KBM-7 (cell line): ENCODE measurements at regions not wholly inside any gene's neighbourhood (a gene's known extent, or its start where the extent isn't known, plus 50 kb on each side); places are given as distances from the start of the nearest gene placed in this dataset.
"Not testable (repeated sequence)": the region's sequence is repeated elsewhere in the genome, so short reads cannot be mapped to it uniquely, and the experiment has no call there.

Experiments
- DNase-seq: peaks from one replicate; pipeline ENCODE4 v3.0.0-alpha.2; 2015
- in situ Hi-C: fragments of 300-500 bp; cut with MboI; formaldehyde crosslinking; loops from 2 replicates; pipeline ENCODE4 v1.14.3; 2020; ENCODE audit warnings: low sequenced_read_pairs, low pct_unique_long_range_greater_than_20kb, mixed read lengths

DNA sequence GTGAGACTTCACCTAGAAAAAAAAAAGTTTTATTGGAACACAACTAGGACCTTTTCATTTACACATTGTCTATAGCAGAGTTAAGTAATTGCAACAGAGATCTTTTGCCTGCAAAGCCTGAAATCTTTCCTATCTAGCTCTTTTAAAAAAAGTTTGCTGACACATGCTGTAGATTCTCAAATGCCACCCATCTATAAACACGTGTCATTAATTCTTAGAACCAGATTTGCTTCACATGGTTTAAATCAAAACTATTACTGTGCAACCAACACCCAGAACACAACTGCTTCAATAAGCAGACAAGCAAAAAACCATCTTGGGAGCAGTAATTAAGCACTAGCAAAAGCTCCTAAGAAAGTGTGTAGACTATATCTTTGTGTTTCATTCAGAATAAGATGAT is 55.0 kb downstream of the OXSM start:
- in situ Hi-C loops: no loop called here
- DNase-seq: no peak

- DNase-seq: no peak
- in situ Hi-C loops: no loop called here
Observed at GRCh38 chr3:25846282-25846681, 56.4 kb downstream of the OXSM start.

DNA sequence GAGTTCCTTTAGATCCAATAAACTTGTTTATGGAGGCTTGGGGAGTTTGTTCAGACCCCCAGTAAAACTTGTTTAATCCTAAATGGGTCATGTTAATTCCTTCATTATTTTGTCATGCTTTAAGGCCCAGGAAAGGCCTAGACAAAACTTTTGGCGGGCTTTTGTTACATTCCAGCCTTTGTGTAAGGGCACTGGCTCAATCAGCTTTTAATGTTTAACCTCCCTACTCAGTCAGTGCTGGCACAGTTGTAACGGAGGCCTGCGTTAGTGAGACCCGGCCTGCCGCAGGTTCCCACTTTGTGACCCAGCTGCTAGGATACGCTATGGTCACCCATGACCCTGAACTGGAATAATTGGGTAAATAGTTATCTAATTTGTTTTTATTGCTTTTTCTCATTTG is 59.2 kb downstream of the OXSM start:
- in situ Hi-C loops: no loop called here
- no peak for DNase-seq

- no peak for DNase-seq
- in situ Hi-C loops: no loop called here
Observed at GRCh38 chr3:25849641-25850385, 59.9 kb downstream of the OXSM start.

DNA sequence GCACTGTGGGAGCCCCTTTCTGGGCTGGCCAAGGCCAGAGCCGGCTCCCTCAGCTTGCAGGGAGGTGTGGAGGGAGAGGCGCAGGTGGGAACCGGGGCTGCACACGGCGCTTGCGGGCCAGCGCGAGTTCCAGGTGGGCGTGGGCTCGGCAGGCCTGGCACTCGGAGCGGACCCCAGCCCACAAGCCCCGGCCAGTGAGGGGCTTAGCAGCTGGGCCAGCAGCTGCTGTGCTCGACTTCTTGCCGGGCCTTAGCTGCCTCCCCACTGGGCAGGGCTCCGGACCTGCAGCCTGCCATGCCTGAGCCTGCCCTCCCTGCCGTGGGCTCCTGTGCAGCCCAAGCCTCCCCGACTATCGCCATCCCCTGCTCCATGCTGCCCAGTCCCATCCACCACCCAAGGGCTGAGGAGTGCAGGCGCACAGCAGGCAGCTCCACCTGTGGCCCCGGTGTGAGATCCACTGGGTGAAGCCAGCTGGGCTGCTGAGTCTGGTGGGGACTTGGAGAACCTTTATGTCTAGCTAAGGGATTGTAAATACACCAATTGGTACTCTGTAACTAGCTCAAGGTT is 61.9 kb downstream of the OXSM start:
- in situ Hi-C loops, DNase-seq: not testable (repeated sequence)

GRCh38 chr3:25854214-25854613 is 64.3 kb downstream of the OXSM start:
- in situ Hi-C loops: no loop called here
- DNase-seq: no peak

DNA sequence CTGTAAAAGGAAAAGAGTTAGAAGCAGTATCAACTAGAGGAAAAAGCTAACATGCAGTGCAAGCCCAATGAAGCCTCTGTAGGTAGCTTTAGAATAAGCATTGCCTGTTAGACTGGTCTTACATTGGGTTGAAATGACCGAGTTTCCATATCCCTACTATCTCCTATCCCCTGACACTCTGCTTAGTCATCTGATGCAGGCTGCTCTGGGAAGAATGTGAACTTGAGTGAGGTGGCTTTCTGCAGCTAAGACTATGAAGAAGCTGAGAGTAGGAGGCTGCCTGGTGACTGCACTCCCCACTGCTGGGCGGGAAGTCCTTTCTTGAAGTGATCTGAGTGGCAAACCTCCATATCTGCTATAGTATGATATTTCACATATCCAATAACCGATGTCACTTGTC is 64.7 kb downstream of the OXSM start:
- no peak for DNase-seq
- in situ Hi-C loops: no loop called here

DNA sequence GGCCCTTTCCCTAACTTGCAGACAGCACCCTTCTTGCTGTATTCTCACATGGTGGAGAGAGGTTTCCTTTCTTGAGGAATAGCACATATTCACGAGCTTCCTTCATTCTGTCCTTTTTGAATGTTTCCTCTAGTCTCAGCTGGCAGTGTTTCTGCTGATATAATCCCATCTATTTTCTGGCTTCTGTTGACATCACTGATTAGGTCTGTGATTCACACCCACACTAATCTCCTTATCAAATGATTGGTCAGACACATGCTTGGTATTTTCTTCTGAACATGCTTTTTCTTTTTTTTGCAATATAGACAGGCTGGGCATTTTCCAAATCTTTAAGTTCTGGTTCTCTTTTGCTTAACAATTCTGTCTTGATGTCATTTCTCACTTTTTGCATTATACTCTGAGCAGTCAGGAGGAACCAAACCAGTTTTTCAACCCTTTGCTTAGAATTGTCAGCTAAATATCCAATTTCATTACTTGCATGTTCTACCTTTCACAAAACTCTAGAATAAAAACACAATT is 65.4 kb downstream of the OXSM start:
- in situ Hi-C loops: no loop called here
- DNase-seq: no peak

GRCh38 chr3:25856902-25857518 is 67.1 kb downstream of the OXSM start:
- peak; percentile 57 for DNase-seq
- in situ Hi-C loops: no loop called here

DNA sequence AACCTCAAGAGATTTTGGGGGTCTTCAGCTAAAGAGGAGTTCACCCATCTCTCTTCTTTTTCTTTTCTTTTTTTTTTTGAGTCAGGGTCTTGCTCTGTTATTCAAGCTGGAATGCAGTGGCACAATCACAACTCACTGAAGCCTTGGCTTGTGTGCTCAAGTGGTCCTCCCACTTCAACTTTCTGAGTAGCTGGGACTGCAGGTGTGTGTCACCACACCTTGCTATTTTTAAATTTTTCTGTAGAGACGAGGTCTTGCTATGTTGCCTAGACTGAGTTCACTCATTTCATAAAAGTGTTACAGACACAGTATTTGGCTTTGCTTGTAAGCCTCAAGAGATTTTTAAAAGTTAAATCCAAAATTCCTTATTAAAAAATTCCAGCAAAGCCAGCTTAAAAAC is 71.7 kb downstream of the OXSM start:
- no peak for DNase-seq
- in situ Hi-C loops: no loop called here

DNA sequence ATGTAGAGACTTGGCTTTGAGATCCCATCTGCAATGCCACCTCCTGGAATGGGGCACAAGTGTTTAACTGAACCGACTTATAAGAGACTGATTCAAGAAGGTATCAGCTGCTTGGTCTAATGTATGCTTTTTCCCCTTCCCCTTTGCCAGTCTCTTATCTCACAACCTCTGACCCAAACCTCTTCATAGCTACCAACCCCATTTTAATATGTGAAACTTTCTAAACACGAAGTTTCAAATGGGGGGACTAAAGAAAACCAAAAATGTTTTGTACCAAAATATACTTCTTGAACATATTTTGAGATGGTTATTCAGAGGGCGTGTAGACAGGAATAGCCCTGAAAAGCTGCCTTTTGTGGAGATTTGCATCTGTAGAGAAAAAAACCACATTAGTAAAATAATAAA is 73.1 kb downstream of the OXSM start:
- in situ Hi-C loops: no loop called here
- no peak for DNase-seq

DNA sequence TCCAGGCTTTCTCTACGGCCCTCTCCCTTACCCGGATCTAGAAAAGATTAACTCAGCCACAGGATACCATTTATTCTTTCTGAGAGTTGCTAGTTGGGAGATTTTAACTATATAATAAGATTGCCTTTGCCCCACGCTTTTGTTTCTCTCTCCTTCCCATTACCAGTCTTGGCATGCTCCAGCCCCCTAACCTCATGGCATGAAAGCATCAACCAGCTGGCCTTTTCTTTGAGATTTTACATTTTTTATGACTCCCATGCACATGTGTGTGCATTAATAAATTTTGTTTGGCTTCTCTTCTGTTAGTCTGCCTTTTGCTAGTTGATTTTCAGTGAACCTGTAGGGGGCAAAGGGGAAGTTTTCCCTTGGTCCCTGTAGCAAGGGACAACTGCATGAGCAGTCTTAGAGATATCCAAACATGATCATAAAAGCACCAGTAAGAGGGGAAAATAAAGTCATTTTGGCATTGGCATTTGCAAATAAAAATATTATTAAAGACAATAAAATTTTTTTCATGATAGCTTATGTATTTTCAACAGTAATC is 73.6 kb downstream of the OXSM start:
- in situ Hi-C loops: no loop called here
- peak; percentile 17 for DNase-seq

GRCh38 chr3:25870452-25870851 is 80.6 kb downstream of the OXSM start:
- in situ Hi-C loops: no loop called here

GRCh38 chr3:25872200-25872877 is 82.4 kb downstream of the OXSM start:
- in situ Hi-C loops: no loop called here
- no peak for DNase-seq

More at GRCh38 chr3:25870452-25870851, 80.6 kb downstream of the OXSM start:
- DNase-seq: no peak

- in situ Hi-C loops: no loop called here
- no peak for DNase-seq
Observed at GRCh38 chr3:25883492-25883891, 93.6 kb downstream of the OXSM start.

- in situ Hi-C loops: no loop called here
- no peak for DNase-seq
Observed at GRCh38 chr3:25884981-25885380, 95.1 kb downstream of the OXSM start.

- no peak for DNase-seq
Observed at GRCh38 chr3:25885544-25885943, 95.7 kb downstream of the OXSM start.

DNA sequence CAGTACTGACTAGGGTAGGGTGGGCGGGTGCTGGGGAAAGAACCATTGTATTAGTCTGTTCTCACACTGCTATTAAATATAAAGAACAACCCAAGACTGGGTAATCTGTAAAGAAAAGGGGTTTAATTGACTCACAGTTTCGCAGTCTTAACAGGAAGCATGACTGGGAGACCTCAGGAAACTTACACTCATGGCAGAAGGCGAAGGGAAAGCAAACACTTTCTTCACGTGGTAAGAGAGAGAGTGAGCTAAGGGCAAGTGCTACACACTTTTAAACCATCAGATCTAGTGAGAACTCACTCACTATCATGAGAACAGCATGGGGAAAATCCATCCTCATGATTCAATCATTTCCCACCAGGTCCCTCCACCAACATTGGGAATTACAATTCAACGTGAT is 98.0 kb downstream of the OXSM start:
- in situ Hi-C loops: no loop called here

More at GRCh38 chr3:25885544-25885943, 95.7 kb downstream of the OXSM start:
- in situ Hi-C loops: no loop called here

GRCh38 chr3:25888892-25889524 is 99.1 kb downstream of the OXSM start:
- in situ Hi-C loops: no loop called here
- DNase-seq: no peak

More for the DNA sequence above, 98.0 kb downstream of the OXSM start:
- no peak for DNase-seq
